Loucy (cell line): ENCODE measurements at regions not wholly inside any gene's neighbourhood (a gene's known extent, or its start where the extent isn't known, plus 50 kb on each side); places are given as distances from the start of the nearest gene placed in this dataset.

Source experiments
- H2AFZ ChIP-seq: fragments of 200-600 bp; sonication (generic); 2 replicates; pipeline ENCODE4 v1.6.0; 2016; ENCODE audit warnings: antibody characterized with exemption, mild to moderate bottlenecking, low read length, moderate library complexity
- H3F3A ChIP-seq: fragments of 200-600 bp; 2 replicates; pipeline ENCODE4 v1.6.0; 2016; ENCODE audit warnings: antibody characterized with exemption, low read depth, mild to moderate bottlenecking
- H3K27me3 ChIP-seq: fragments of 200-600 bp; sonication (generic); 2 replicates; pipeline ENCODE4 v1.6.1; 2014; ENCODE audit warnings: low read length, mild to moderate bottlenecking; ENCODE audit not compliant: insufficient read depth, poor library complexity, severe bottlenecking
- H3K36me3 ChIP-seq: fragments of 200-600 bp; sonication (generic); 2 replicates; pipeline ENCODE4 v1.6.1; 2016; ENCODE audit warnings: low read length; ENCODE audit not compliant: insufficient read depth
- H3K4me1 ChIP-seq: fragments of 200-600 bp; sonication (generic); 2 replicates; pipeline ENCODE4 v1.5.1; 2014; ENCODE audit warnings: low read length, mild to moderate bottlenecking; ENCODE audit not compliant: insufficient read depth, poor library complexity, severe bottlenecking
- H3K4me2 ChIP-seq: fragments of 200-600 bp; sonication (generic); 2 replicates; pipeline ENCODE4 v1.6.0; 2014; ENCODE audit warnings: antibody characterized with exemption, low read length, low read depth, mild to moderate bottlenecking; ENCODE audit not compliant: poor library complexity, severe bottlenecking
- H3K4me3 ChIP-seq: fragments of 200-600 bp; sonication (generic); 2 replicates; pipeline ENCODE4 v1.5.1; 2014; ENCODE audit warnings: low read length, mild to moderate bottlenecking, mixed read lengths; ENCODE audit not compliant: poor library complexity, severe bottlenecking
- H3K79me2 ChIP-seq: fragments of 200-600 bp; sonication (generic); 2 replicates; pipeline ENCODE4 v1.6.1; 2014; ENCODE audit warnings: low read length; ENCODE audit not compliant: insufficient read depth
- H3K9ac ChIP-seq: fragments of 200-600 bp; sonication (generic); 2 replicates; pipeline ENCODE4 v1.6.0; 2014; ENCODE audit warnings: mild to moderate bottlenecking, low read depth, low read length, moderate library complexity; ENCODE audit not compliant: poor library complexity, severe bottlenecking
- H3K9me2 ChIP-seq: fragments of 200-600 bp; sonication (generic); replicated peaks from 2 replicates; pipeline ENCODE4 v1.6.1; 2016; ENCODE audit warnings: low read depth, low read length, mixed read lengths
- H3K9me3 ChIP-seq: fragments of 200-600 bp; sonication (generic); 2 replicates; pipeline ENCODE4 v1.6.1; 2014; ENCODE audit warnings: mild to moderate bottlenecking, antibody characterized with exemption, low read length, low read depth; ENCODE audit not compliant: insufficient read depth
- H4K20me1 ChIP-seq: fragments of 200-600 bp; sonication (generic); 2 replicates; pipeline ENCODE4 v1.6.0; 2014; ENCODE audit warnings: antibody characterized with exemption, low read length, mild to moderate bottlenecking; ENCODE audit not compliant: insufficient read depth, poor library complexity, severe bottlenecking
- CTCF ChIP-seq: fragments of 200-600 bp; sonication (generic); conservative IDR thresholded peaks from 2 replicates; pipeline ENCODE4 v1.5.1; 2014; ENCODE audit warnings: mild to moderate bottlenecking, antibody characterized with exemption, low read length
- EZH2phosphoT487 ChIP-seq: fragments of 200-600 bp; IDR thresholded peaks from 2 replicates; pipeline ENCODE4 v1.6.1; 2018; ENCODE audit warnings: antibody characterized with exemption, mild to moderate bottlenecking, moderate library complexity, borderline replicate concordance

- Histone ChIP-seq H3K36me3 (no peaks in the 10 kb centered on the region), H3K9me2 (no peaks in the 10 kb centered on the region), H3K27me3 (no peaks in the 10 kb centered on the region), H3K4me2 (no peak overlapping the region), H4K20me1 (no peaks in the 10 kb centered on the region), H2AFZ (no peak overlapping the region), H3K4me3 (no peak overlapping the region), H3K4me1 (no peaks in the 10 kb centered on the region), H3K9me3 (no peaks in the 10 kb centered on the region), H3K9ac (no peak overlapping the region), H3K79me2 (no peaks in the 10 kb centered on the region), H3F3A (no peaks in the 10 kb centered on the region)
- TF ChIP-seq CTCF = no peak
- TF ChIP-seq EZH2phosphoT487 = no peak
Observed at GRCh38 chr9:14471041-14471440, 157.1 kb upstream of the NFIB start.

GRCh38 chr9:14467675-14468374, 153.9 kb upstream of the NFIB start:
- Histone ChIP-seq H3F3A (no peaks in the 10 kb centered on the region), H3K4me3 (no peak overlapping the region), H3K36me3 (no peaks in the 10 kb centered on the region), H3K79me2 (no peaks in the 10 kb centered on the region), H3K9me3 (no peaks in the 10 kb centered on the region), H2AFZ (no peak overlapping the region), H3K9me2 (no peaks in the 10 kb centered on the region), H3K27me3 (no peaks in the 10 kb centered on the region), H3K4me2 (no peak overlapping the region), H3K4me1 (no peaks in the 10 kb centered on the region), H3K9ac (no peak overlapping the region), H4K20me1 (no peaks in the 10 kb centered on the region)
- TF ChIP-seq CTCF (no peak), EZH2phosphoT487 (no peak)

DNA sequence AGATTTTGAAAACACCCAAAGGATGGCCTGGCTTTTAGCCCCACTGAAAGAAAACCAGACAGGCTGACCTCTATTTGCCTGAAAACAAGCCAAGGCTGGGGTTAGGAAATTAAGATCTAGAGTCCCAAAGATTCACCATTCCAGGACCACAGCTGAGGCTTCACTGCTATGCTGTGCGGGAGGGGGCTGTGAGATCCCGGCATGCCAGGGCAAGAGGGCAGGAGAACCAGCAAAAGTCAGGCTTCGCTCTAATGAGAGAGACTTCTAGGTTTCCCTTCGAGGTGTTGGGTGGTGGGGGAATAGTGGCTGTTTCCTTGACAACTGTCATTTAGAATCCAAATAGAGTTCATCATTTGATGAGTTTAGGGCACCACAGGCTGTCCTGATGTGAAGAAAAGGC, 152.9 kb upstream of the NFIB start:
- H3K4me2 ChIP-seq = no peak overlapping the region
- no peaks in the 10 kb centered on the region for H3F3A ChIP-seq
- no peaks in the 10 kb centered on the region for H3K9me2 ChIP-seq
- H3K9ac ChIP-seq = no peak overlapping the region
- H2AFZ ChIP-seq = no peak overlapping the region
- TF ChIP-seq CTCF = no peak
- TF ChIP-seq EZH2phosphoT487 = no peak
- no peaks in the 10 kb centered on the region for H3K27me3 ChIP-seq
- H3K36me3 ChIP-seq = no peaks in the 10 kb centered on the region
- no peaks in the 10 kb centered on the region for H3K79me2 ChIP-seq
- no peaks in the 10 kb centered on the region for H4K20me1 ChIP-seq
- no peaks in the 10 kb centered on the region for H3K9me3 ChIP-seq
- H3K4me1 ChIP-seq = no peaks in the 10 kb centered on the region
- H3K4me3 ChIP-seq = no peak overlapping the region
